ENCODE measurements at regions not wholly inside any gene's neighbourhood (a gene's known extent, or its start where the extent isn't known, plus 50 kb on each side); places are given as distances from the start of the nearest gene placed in this dataset.

DNA sequence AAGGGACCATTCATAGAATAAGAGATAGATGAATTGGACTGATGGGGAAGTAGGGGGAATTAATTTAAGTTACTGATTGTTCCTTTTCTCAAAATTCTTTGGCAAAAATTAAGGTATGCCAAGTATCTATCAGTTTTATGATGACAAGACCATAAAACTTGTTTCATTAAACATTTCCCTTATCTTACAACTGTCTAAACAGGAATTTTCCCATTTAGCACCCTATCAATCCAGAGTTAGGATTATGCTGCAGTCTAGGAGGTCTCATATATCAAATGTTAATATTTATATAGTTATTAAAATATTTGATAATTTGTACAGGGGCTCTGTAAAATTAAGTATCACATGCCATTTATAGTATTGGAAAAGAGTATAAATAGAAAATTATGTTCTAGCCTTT, 51.5 kb upstream of the ARID1B start:
- no peak for TF ChIP-seq POLR2A (IDR thresholded peaks at IDR 0.05)
- TF ChIP-seq, protein P1, sequence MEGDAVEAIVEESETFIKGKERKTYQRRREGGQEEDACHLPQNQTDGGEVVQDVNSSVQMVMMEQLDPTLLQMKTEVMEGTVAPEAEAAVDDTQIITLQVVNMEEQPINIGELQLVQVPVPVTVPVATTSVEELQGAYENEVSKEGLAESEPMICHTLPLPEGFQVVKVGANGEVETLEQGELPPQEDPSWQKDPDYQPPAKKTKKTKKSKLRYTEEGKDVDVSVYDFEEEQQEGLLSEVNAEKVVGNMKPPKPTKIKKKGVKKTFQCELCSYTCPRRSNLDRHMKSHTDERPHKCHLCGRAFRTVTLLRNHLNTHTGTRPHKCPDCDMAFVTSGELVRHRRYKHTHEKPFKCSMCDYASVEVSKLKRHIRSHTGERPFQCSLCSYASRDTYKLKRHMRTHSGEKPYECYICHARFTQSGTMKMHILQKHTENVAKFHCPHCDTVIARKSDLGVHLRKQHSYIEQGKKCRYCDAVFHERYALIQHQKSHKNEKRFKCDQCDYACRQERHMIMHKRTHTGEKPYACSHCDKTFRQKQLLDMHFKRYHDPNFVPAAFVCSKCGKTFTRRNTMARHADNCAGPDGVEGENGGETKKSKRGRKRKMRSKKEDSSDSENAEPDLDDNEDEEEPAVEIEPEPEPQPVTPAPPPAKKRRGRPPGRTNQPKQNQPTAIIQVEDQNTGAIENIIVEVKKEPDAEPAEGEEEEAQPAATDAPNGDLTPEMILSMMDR (IDR thresholded peaks at IDR 0.05): no peak
